NCI-H146 (cell line): ENCODE measurements at regions not wholly inside any gene's neighbourhood (a gene's known extent, or its start where the extent isn't known, plus 50 kb on each side); places are given as distances from the start of the nearest gene placed in this dataset.
"Not testable (repeated sequence)": the region's sequence is repeated elsewhere in the genome, so short reads cannot be mapped to it uniquely, and the experiment has no call there.

Experiments
- DNase-seq: peaks from one replicate; lab custom pipeline; 2025; lab: John Stamatoyannopoulos, UW

GRCh38 chr6:113202852-113203714 is 654.1 kb upstream of the MARCKS start:
- no peak for DNase-seq

GRCh38 chr6:113203715-113204110 is 653.4 kb upstream of the MARCKS start:
- DNase-seq = no peak

GRCh38 chr6:113205553-113205952 is 651.6 kb upstream of the MARCKS start:
- no peak for DNase-seq

- DNase-seq = no peak
Measured at GRCh38 chr6:113208726-113209125, 648.4 kb upstream of the MARCKS start.

GRCh38 chr6:113209315-113209714 is 647.8 kb upstream of the MARCKS start:
- no peak for DNase-seq

- DNase-seq = no peak
Measured at GRCh38 chr6:113211170-113211569, 646.0 kb upstream of the MARCKS start.

- no peak for DNase-seq
Measured at GRCh38 chr6:113219783-113220182, 637.4 kb upstream of the MARCKS start.

GRCh38 chr6:113220832-113221231 is 636.3 kb upstream of the MARCKS start:
- no peak for DNase-seq

- no peak for DNase-seq
Measured at GRCh38 chr6:113221850-113222249, 635.3 kb upstream of the MARCKS start.

- DNase-seq = no peak
Measured at GRCh38 chr6:113246186-113246585, 611.0 kb upstream of the MARCKS start.

- DNase-seq = no peak
Measured at GRCh38 chr6:113248532-113248931, 608.6 kb upstream of the MARCKS start.

- DNase-seq = not testable (repeated sequence)
Measured at GRCh38 chr6:113254194-113254593, 603.0 kb upstream of the MARCKS start.

- no peak for DNase-seq
Measured at GRCh38 chr6:113258771-113259170, 598.4 kb upstream of the MARCKS start.

GRCh38 chr6:113271437-113271836 is 585.7 kb upstream of the MARCKS start:
- DNase-seq = no peak

GRCh38 chr6:113276601-113277000 is 580.5 kb upstream of the MARCKS start:
- no peak for DNase-seq

- peak; percentile 18 for DNase-seq
Measured at GRCh38 chr6:113277111-113277510, 580.0 kb upstream of the MARCKS start.

GRCh38 chr6:113281014-113281413 is 576.1 kb upstream of the MARCKS start:
- no peak for DNase-seq

GRCh38 chr6:113281431-113281830 is 575.7 kb upstream of the MARCKS start:
- DNase-seq = no peak

GRCh38 chr6:113287396-113287795 is 569.7 kb upstream of the MARCKS start:
- no peak for DNase-seq

- no peak for DNase-seq
Measured at GRCh38 chr6:113288409-113288808, 568.7 kb upstream of the MARCKS start.

- DNase-seq = peak; percentile 52
Measured at GRCh38 chr6:113289166-113289565, 568.0 kb upstream of the MARCKS start.

GRCh38 chr6:113290684-113291083 is 566.5 kb upstream of the MARCKS start:
- DNase-seq = no peak

GRCh38 chr6:113291751-113292445 is 565.2 kb upstream of the MARCKS start:
- DNase-seq = no peak
